HG03095 (cell line): ENCODE measurements at regions not wholly inside any gene's neighbourhood (a gene's known extent, or its start where the extent isn't known, plus 50 kb on each side); places are given as distances from the start of the nearest gene placed in this dataset.
"Not testable (repeated sequence)": the region's sequence is repeated elsewhere in the genome, so short reads cannot be mapped to it uniquely, and the experiment has no call there.

Source experiments
- ATAC-seq: cut with Tn5 transposase; IDR thresholded peaks from one replicate; pipeline ENCODE4 v1.9.1; 2021; ENCODE audit warnings: moderate library complexity; ENCODE audit not compliant: unreplicated experiment

GRCh38 chr9:28073270-28073669 is 500.0 kb upstream of the C9orf72 start:
- no peak for ATAC-seq

GRCh38 chr9:28079677-28080076 is 506.4 kb upstream of the C9orf72 start:
- ATAC-seq: no peak

- ATAC-seq: no peak
Observed at GRCh38 chr9:28082671-28083070, 509.4 kb upstream of the C9orf72 start.

GRCh38 chr9:28086881-28087280 is 513.6 kb upstream of the C9orf72 start:
- no peak for ATAC-seq

GRCh38 chr9:28092981-28093936 is 520.0 kb upstream of the C9orf72 start:
- ATAC-seq: no peak

- no peak for ATAC-seq
Observed at GRCh38 chr9:28101509-28101908, 528.2 kb upstream of the C9orf72 start.

- ATAC-seq: no peak
Observed at GRCh38 chr9:28105001-28105400, 531.7 kb upstream of the C9orf72 start.

GRCh38 chr9:28120184-28120583 is 546.9 kb upstream of the C9orf72 start:
- ATAC-seq: no peak

- ATAC-seq: no peak
Observed at GRCh38 chr9:28120626-28121025, 547.3 kb upstream of the C9orf72 start.

- no peak for ATAC-seq
Observed at GRCh38 chr9:28121366-28121765, 548.1 kb upstream of the C9orf72 start.

- no peak for ATAC-seq
Observed at GRCh38 chr9:28124917-28125316, 551.6 kb upstream of the C9orf72 start.

- no peak for ATAC-seq
Observed at GRCh38 chr9:28127101-28127500, 553.8 kb upstream of the C9orf72 start.

GRCh38 chr9:28134446-28134976 is 561.2 kb upstream of the C9orf72 start:
- ATAC-seq: no peak

- no peak for ATAC-seq
Observed at GRCh38 chr9:28135549-28135948, 562.3 kb upstream of the C9orf72 start.

GRCh38 chr9:28136113-28136512 is 562.8 kb upstream of the C9orf72 start:
- ATAC-seq: no peak

GRCh38 chr9:28147430-28147829 is 574.1 kb upstream of the C9orf72 start:
- ATAC-seq: not testable (repeated sequence)

GRCh38 chr9:28147923-28148597 is 574.8 kb upstream of the C9orf72 start:
- ATAC-seq: not testable (repeated sequence)

GRCh38 chr9:28149361-28150050 is 576.2 kb upstream of the C9orf72 start:
- not testable (repeated sequence) for ATAC-seq

- no peak for ATAC-seq
Observed at GRCh38 chr9:28155067-28155466, 581.8 kb upstream of the C9orf72 start.

- ATAC-seq: no peak
Observed at GRCh38 chr9:28155671-28156070, 582.4 kb upstream of the C9orf72 start.

GRCh38 chr9:28158451-28158850 is 585.2 kb upstream of the C9orf72 start:
- ATAC-seq: no peak
